Glutamatergic neuron (in vitro differentiated cells): ENCODE measurements at regions not wholly inside any gene's neighbourhood (a gene's known extent, or its start where the extent isn't known, plus 50 kb on each side); places are given as distances from the start of the nearest gene placed in this dataset.

ENCODE experiments used
- DNase-seq: peaks from one replicate; pipeline ENCODE4 v3.0.0; 2022
- H3K27ac Mint-ChIP-seq: one replicate; pipeline ENCODE4 v1.8.0; 2020; ENCODE audit warnings: mild to moderate bottlenecking, mixed read lengths, inconsistent platforms; ENCODE audit not compliant: unreplicated experiment
- H3K27me3 Mint-ChIP-seq: one replicate; pipeline ENCODE4 v1.8.0; 2020; ENCODE audit warnings: mild to moderate bottlenecking, moderate library complexity, mixed read lengths, inconsistent platforms; ENCODE audit not compliant: unreplicated experiment
- H3K36me3 Mint-ChIP-seq: one replicate; pipeline ENCODE4 v1.8.0; 2020; ENCODE audit warnings: mild to moderate bottlenecking, mixed read lengths, inconsistent platforms; ENCODE audit not compliant: unreplicated experiment
- H3K4me1 Mint-ChIP-seq: one replicate; pipeline ENCODE4 v1.8.0; 2020; ENCODE audit warnings: mild to moderate bottlenecking, low read depth, mixed read lengths, inconsistent platforms; ENCODE audit not compliant: unreplicated experiment
- H3K4me3 Mint-ChIP-seq: one replicate; pipeline ENCODE4 v1.8.0; 2020; ENCODE audit warnings: mild to moderate bottlenecking, mixed read lengths, inconsistent platforms; ENCODE audit not compliant: unreplicated experiment
- H3K9me3 Mint-ChIP-seq: one replicate; pipeline ENCODE4 v1.8.0; 2020; ENCODE audit warnings: mild to moderate bottlenecking, moderate library complexity, mixed read lengths, inconsistent platforms; ENCODE audit not compliant: unreplicated experiment
- CTCF ChIP-seq: fragments of 200-600 bp; sonication (generic); IDR thresholded peaks from one replicate; pipeline ENCODE4 v1.5.0; 2021; ENCODE audit not compliant: partially characterized antibody, unreplicated experiment

- TF ChIP-seq CTCF, result no peak
- Mint-ChIP-seq H3K36me3 (peaks cover 7% of the 10 kb centered on the region), H3K27ac (no peak overlapping the region), H3K9me3 (peaks cover 4% of the 10 kb centered on the region), H3K4me3 (no peak overlapping the region), H3K27me3 (no peaks in the 10 kb centered on the region), H3K4me1 (no peaks in the 10 kb centered on the region)
- no peak for DNase-seq
These were observed 622.9 kb downstream of the PCDH7 start for GRCh38 chr4:31343061-31343460.

- Mint-ChIP-seq H3K4me1 (no peaks in the 10 kb centered on the region), H3K27ac (no peak overlapping the region), H3K27me3 (no peaks in the 10 kb centered on the region), H3K36me3 (no peaks in the 10 kb centered on the region), H3K9me3 (no peaks in the 10 kb centered on the region), H3K4me3 (no peak overlapping the region)
- no peak for TF ChIP-seq CTCF
- DNase-seq, result no peak
These were observed 629.7 kb downstream of the PCDH7 start for GRCh38 chr4:31349907-31350306.

- DNase-seq, result no peak
- H3K9me3 Mint-ChIP-seq, result no peaks in the 10 kb centered on the region
- H3K4me1 Mint-ChIP-seq, result no peaks in the 10 kb centered on the region
- TF ChIP-seq CTCF, result no peak
- no peaks in the 10 kb centered on the region for H3K27me3 Mint-ChIP-seq
- no peak overlapping the region for H3K27ac Mint-ChIP-seq
- no peaks in the 10 kb centered on the region for H3K36me3 Mint-ChIP-seq
- no peak overlapping the region for H3K4me3 Mint-ChIP-seq
These were observed 631.5 kb downstream of the PCDH7 start for GRCh38 chr4:31351695-31352094.

- no peaks in the 10 kb centered on the region for H3K27me3 Mint-ChIP-seq
- no peaks in the 10 kb centered on the region for H3K36me3 Mint-ChIP-seq
- H3K4me1 Mint-ChIP-seq, result no peaks in the 10 kb centered on the region
- DNase-seq, result no peak
- no peak overlapping the region for H3K4me3 Mint-ChIP-seq
- TF ChIP-seq CTCF, result no peak
- H3K27ac Mint-ChIP-seq, result no peak overlapping the region
- no peaks in the 10 kb centered on the region for H3K9me3 Mint-ChIP-seq
These were observed 636.7 kb downstream of the PCDH7 start for GRCh38 chr4:31356839-31357238.

GRCh38 chr4:31360786-31361185, 640.6 kb downstream of the PCDH7 start:
- Mint-ChIP-seq H3K4me3 (no peak overlapping the region), H3K9me3 (no peaks in the 10 kb centered on the region), H3K27ac (no peak overlapping the region), H3K4me1 (peaks cover 6% of the 10 kb centered on the region), H3K27me3 (no peaks in the 10 kb centered on the region), H3K36me3 (no peaks in the 10 kb centered on the region)
- TF ChIP-seq CTCF, result no peak
- DNase-seq, result no peak
